GM18870 (cell line): ENCODE measurements at regions not wholly inside any gene's neighbourhood (a gene's known extent, or its start where the extent isn't known, plus 50 kb on each side); places are given as distances from the start of the nearest gene placed in this dataset.
"Not testable (repeated sequence)": the region's sequence is repeated elsewhere in the genome, so short reads cannot be mapped to it uniquely, and the experiment has no call there.

Experiments used
- ATAC-seq: cut with Tn5 transposase; IDR thresholded peaks from one replicate; pipeline ENCODE4 v1.9.1; 2021; ENCODE audit warnings: moderate library complexity; ENCODE audit not compliant: unreplicated experiment

DNA sequence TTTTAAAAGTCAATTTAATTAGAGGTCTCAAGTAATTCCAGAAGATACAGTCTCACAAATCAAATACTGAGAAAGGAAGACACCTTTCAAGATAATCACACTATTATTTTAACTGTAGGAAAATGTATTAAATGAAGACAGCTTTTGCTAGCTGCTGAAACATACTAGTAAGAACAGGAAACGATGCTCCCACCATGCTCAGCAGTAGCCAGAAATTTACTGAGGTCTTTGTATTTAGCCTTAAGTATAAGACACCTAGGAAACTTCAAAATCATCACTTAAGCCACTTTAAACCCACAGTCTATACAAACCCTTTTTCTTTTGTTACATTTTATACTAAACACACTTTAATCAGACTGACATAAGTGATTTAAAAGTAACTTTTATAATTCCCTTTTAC, 72.7 kb upstream of the NPIPB12 start:
- ATAC-seq, result not testable (repeated sequence)

- ATAC-seq, result not testable (repeated sequence)
Observed at GRCh38 chr16:29581764-29582163, 75.6 kb upstream of the NPIPB12 start.

DNA sequence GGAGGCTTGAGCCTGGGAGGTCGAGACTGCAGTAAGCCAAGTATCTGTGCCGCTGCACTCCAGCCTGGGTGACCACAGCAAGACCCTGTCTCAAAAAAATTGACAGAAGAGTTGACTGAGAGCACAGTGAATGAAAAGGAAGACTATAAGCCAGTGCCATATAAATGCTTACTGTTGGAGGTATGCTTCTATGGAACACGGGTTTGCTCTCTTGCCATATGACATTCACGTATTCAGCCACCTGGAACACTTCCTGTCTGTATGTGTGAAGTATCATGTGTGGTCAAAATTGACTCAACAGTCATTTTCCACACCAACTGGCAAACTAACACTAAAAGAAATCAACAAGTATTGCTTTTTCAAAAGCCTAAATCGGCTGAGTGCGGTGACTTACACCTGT, 71.1 kb upstream of the SPN start:
- ATAC-seq, result not testable (repeated sequence)

- not testable (repeated sequence) for ATAC-seq
Observed at GRCh38 chr16:29594269-29594925, 68.7 kb upstream of the SPN start.

DNA sequence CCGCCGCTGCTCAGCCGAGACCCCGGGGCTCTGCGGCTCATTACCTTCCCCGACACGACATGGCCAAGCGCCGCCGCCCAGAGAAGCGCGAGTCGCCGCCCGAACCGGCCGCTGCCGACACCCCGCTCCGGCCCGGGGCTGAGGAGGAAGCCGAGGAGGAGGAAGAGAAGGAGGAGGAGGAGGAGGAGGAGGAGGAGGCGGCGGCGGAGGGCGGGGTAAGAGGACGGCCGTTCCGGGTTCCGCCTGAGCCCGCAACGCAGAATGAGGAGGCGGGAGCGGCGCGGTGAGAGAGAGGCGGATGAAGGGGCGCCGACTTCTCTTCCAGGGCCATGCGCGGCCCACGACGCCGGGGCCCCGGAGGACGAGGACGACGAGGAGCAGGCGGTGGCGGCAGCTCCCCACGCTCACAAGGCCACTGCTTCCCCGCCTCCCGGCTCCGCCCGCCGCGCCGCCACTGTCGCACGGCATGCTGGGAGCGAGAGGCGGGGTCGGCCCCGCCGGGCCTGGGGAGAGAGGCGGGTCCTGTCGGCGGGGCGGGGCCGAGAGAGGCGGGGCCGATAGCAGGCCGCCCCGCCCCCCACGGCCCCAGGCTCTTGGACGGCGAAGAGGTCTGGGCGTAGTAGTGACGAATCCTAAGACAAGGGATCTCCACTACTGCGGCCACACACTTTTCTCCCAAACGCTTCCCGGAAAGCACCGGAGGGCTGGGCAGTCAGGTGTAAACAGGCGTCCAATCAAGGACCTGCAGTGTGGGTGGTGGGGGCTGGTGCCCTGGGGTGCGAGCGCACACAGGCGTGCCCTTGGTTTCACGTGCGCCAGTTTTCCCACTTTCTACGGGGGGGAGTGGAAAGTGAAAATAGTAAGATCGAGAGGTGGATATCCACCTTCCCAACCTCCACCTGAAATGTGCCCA, 67.9 kb upstream of the SPN start:
- ATAC-seq, result not testable (repeated sequence)

DNA sequence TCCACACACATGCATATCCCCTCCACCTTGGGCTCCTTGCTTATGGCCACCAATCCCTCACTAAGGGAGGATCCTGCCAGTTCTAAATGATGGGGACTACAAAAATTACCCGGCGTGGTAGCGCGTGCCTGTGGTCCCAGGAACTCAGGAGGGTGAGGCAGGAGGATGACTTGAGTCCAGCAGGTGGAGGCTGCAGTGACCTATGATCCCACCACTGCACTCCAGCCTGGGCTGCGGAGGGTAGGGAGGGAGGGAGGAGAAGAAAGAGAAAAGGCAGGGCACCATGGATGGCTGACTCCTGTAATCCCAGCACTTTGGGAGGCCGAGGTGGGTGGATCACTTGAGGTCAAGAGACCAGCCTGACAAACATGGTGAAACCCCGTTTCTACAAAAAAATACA, 66.0 kb upstream of the SPN start:
- ATAC-seq, result not testable (repeated sequence)

GRCh38 chr16:29600111-29601000, 62.7 kb upstream of the SPN start:
- ATAC-seq, result not testable (repeated sequence)

DNA sequence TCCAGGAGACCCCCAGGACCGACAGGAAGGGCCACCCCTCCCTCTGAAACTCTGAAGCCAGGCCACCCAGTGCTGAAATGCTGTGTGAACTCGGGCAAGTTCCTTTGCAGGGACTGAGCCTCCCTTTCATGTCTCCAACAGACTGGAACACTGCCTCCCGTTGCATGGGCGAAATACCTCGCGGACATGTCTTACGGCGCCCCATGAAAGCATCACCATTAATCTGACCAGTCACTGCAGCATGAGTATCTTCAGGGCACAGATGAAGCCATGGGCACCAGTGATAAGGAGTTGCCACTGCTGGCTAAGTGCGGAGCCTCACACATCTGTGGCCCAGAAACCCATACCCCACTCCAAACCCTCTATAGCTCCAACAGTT, 60.8 kb upstream of the SPN start:
- not testable (repeated sequence) for ATAC-seq

DNA sequence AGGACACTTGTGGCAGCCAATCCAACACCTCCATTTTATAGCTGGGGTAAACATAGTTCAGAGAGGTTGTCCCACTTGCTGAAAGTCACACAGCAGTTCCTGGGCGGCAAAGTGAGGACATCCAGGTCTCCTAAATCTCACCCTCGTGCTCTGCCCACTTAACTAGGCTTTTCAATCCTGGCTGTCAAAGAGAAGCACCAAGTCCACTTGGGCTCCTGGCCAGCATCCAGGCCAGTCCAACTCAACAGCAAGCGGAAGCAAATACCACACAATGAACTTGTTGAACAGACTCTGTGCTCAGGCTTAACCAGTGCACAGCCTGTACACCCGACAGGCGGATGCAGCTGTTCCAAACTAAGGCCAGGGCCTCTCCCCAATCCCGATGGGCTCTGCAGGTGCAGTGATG, 60.4 kb upstream of the SPN start:
- not testable (repeated sequence) for ATAC-seq

GRCh38 chr16:29604631-29605549, 58.2 kb upstream of the SPN start:
- ATAC-seq, result not testable (repeated sequence)

DNA sequence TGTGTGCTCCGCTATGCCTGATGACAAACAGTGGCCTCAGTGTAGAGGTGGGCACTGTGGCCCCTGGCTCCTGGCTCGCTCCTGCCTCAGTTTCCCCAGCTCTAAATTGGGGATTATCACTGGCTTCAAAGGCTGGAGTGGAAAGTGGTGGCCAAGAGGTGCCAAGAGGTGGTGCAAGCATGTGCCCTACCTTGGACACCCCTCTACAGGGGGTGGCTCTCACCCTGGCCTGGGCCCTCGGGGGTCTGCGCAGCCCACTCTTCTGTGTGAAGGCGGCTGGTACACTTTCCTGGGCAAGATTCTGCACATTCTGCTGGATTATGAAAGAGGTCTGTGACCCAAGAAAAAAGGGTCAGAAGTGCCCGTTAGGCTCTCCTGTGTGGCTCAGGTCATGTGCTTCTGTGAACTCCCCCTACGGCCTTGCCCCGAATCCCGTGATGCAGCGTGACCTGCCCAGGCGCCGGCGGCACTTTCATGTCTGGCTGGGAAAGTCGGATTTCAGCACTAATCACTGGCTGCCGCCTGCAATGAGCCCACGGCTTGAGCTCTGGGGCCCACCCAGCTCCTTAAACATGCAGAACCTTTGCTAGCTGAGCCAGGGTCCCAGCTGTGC, 57.3 kb upstream of the SPN start:
- ATAC-seq, result not testable (repeated sequence)

GRCh38 chr16:29606669-29607427, 56.2 kb upstream of the SPN start:
- ATAC-seq, result not testable (repeated sequence)

GRCh38 chr16:29607428-29607823, 55.6 kb upstream of the SPN start:
- not testable (repeated sequence) for ATAC-seq

DNA sequence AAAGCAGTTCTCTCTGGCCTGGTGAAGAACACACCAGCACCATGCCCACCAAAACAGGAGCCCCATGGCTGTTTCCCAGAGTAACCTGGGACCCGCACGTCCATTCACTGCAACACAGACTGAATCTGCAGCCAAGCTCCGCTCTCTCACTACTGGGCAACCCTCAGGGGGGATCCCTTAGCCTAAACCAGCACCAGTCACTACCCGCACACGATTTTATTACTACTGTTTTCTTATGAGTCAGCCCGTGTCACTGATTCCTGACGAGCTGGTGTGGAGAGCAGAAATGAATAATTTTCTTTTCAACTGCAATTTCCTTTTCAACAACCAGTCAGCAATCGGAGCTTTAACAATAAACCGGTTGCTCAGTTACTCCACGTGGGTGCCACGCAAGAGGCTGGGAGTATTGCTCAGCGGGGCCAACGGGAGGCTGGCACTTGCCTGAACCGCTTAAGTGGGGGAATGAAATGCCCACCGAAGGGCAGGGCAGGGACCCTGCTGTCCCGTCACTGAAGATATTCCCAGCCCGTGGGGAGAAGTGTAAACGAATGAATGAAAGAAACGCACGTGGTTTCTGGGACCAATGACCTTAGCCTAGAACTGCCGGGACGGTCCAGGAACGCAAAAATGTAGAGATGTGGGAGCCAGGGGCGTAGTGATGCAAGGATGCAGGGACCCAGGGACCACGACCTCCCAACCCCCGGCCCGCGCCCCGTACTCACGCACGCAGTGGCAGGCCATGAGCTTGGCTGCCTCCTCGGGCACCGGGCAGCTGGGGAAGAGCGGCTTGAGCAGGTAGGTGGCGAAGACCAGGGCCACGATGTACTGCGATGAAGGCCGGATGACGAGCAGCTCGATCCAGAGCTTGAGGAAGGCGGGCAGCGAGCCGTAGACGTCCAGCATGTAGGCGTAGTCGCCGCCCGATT, 50.4 kb upstream of the SPN start:
- ATAC-seq, result peak; percentile 46
